ENCODE measurements at regions not wholly inside any gene's neighbourhood (a gene's known extent, or its start where the extent isn't known, plus 50 kb on each side); places are given as distances from the start of the nearest gene placed in this dataset.

DNA sequence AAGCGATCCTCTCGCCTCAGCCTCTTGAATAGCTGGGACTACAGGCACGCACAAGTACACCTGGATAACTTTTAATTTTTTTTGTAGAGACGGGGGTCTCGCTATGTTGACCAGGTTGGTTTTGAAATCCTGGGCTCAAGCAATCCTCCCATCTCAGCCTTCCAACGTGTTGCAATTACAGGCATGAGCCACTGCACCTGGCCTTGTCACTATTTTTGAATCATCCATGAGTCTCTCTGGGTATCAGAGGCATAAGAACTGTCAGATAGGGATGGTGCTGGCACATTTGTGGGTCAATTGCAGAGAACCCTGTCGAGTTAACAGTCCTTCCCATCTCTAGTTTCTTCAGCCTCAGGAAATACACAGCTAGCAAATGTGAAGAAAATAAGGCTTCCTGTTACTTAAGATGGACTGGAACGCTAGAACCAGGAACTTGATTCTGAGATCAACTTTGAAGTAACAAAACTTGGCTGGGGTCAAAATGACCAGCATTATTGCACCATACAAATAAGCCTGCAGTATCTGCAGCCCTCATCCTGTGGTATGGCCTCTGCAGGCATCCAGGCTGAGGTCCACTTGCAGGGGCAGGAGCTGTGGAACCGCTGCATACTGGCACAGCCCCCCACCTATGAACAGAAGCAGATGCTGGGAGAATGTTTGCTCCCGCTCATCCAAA is 124.3 kb upstream of the GADD45A start:
- no peak overlapping the region for H3K9ac ChIP-seq (ENCODE audit: low read length)
- no peak overlapping the region for H3K27ac ChIP-seq (ENCODE audit: low read length)
- H3K4me3 ChIP-seq (ENCODE audit: low read length): no peak overlapping the region
- H2AFZ ChIP-seq (ENCODE audit: low read depth, low read length): no peak overlapping the region
- H3K9me3 ChIP-seq (ENCODE audit: low read length): no peaks in the 10 kb centered on the region
- TF ChIP-seq, protein P1, sequence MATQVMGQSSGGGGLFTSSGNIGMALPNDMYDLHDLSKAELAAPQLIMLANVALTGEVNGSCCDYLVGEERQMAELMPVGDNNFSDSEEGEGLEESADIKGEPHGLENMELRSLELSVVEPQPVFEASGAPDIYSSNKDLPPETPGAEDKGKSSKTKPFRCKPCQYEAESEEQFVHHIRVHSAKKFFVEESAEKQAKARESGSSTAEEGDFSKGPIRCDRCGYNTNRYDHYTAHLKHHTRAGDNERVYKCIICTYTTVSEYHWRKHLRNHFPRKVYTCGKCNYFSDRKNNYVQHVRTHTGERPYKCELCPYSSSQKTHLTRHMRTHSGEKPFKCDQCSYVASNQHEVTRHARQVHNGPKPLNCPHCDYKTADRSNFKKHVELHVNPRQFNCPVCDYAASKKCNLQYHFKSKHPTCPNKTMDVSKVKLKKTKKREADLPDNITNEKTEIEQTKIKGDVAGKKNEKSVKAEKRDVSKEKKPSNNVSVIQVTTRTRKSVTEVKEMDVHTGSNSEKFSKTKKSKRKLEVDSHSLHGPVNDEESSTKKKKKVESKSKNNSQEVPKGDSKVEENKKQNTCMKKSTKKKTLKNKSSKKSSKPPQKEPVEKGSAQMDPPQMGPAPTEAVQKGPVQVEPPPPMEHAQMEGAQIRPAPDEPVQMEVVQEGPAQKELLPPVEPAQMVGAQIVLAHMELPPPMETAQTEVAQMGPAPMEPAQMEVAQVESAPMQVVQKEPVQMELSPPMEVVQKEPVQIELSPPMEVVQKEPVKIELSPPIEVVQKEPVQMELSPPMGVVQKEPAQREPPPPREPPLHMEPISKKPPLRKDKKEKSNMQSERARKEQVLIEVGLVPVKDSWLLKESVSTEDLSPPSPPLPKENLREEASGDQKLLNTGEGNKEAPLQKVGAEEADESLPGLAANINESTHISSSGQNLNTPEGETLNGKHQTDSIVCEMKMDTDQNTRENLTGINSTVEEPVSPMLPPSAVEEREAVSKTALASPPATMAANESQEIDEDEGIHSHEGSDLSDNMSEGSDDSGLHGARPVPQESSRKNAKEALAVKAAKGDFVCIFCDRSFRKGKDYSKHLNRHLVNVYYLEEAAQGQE (IDR thresholded peaks at IDR 0.05; ENCODE audit: borderline replicate concordance): no peak
- TF ChIP-seq MXI1 (conservative IDR thresholded peaks at IDR 0.05; ENCODE audit: poor library complexity, severe bottlenecking) (no peak), TAF1 (IDR thresholded peaks at IDR 0.05; ENCODE audit: low read depth) (no peak), POLR2AphosphoS5 (IDR thresholded peaks at IDR 0.05) (no peak), EP300 (conservative IDR thresholded peaks at IDR 0.05; ENCODE audit: poor library complexity, severe bottlenecking) (no peak)
- TF ChIP-seq, protein P2, sequence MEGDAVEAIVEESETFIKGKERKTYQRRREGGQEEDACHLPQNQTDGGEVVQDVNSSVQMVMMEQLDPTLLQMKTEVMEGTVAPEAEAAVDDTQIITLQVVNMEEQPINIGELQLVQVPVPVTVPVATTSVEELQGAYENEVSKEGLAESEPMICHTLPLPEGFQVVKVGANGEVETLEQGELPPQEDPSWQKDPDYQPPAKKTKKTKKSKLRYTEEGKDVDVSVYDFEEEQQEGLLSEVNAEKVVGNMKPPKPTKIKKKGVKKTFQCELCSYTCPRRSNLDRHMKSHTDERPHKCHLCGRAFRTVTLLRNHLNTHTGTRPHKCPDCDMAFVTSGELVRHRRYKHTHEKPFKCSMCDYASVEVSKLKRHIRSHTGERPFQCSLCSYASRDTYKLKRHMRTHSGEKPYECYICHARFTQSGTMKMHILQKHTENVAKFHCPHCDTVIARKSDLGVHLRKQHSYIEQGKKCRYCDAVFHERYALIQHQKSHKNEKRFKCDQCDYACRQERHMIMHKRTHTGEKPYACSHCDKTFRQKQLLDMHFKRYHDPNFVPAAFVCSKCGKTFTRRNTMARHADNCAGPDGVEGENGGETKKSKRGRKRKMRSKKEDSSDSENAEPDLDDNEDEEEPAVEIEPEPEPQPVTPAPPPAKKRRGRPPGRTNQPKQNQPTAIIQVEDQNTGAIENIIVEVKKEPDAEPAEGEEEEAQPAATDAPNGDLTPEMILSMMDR (IDR thresholded peaks at IDR 0.05; ENCODE audit: poor library complexity, severe bottlenecking): no peak
- H4K20me1 ChIP-seq (ENCODE audit: insufficient read depth): no peaks in the 10 kb centered on the region
- H3K79me2 ChIP-seq (replicated peaks; ENCODE audit: insufficient read depth, low read length): no peaks in the 10 kb centered on the region
- H3K4me2 ChIP-seq (ENCODE audit: low read length): no peak overlapping the region
- H3K27me3 ChIP-seq (ENCODE audit: insufficient read depth, low read depth, low read length): no peaks in the 10 kb centered on the region
- H3K36me3 ChIP-seq (ENCODE audit: insufficient read depth, low read length): no peaks in the 10 kb centered on the region
- H3F3A ChIP-seq (ENCODE audit: insufficient read depth, low read length, poor library complexity, severe bottlenecking): no peaks in the 10 kb centered on the region
- H3K9me2 ChIP-seq (ENCODE audit: insufficient read depth, low read length): no peaks in the 10 kb centered on the region

DNA sequence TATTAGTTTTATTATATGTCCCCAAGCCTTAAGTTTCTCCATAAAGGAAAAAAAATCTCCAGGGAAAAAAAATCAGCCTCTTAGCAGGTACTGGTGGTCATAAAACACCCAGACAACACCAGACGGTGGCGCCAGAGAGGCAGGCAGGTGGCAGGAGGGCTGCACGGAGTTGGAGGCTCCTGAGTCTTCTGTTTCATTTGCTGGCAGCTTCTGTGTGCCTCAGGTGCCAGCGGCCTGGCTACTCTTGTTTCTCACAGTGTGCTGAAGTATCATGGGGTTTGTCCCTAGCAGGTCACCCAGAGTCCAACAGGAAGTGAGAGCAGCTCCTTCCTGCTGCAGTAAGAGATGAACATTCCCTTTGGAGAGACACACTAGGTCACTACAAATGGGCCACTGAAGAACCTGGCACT is 123.3 kb upstream of the GADD45A start:
- H3K4me3 ChIP-seq (ENCODE audit: low read length): no peak overlapping the region
- TF ChIP-seq SMC3 (conservative IDR thresholded peaks at IDR 0.05; ENCODE audit: poor library complexity) (peak; percentile 39), RAD21 (conservative IDR thresholded peaks at IDR 0.05) (peak; percentile 38), TAF1 (IDR thresholded peaks at IDR 0.05; ENCODE audit: low read depth) (no peak), EZH2 (IDR thresholded peaks at IDR 0.05; ENCODE audit: borderline replicate concordance, insufficient read depth, low read length, poor library complexity, severe bottlenecking) (no peak)
- TF ChIP-seq, protein P1 (IDR thresholded peaks at IDR 0.05; ENCODE audit: borderline replicate concordance): no peak
- TF ChIP-seq, protein P2 (IDR thresholded peaks at IDR 0.05; ENCODE audit: poor library complexity, severe bottlenecking): peak; percentile 52
- H3F3A ChIP-seq (ENCODE audit: insufficient read depth, low read length, poor library complexity, severe bottlenecking): no peaks in the 10 kb centered on the region
- no peaks in the 10 kb centered on the region for H3K27me3 ChIP-seq (ENCODE audit: insufficient read depth, low read depth, low read length)
- H3K27ac ChIP-seq (ENCODE audit: low read length): no peak overlapping the region
- no peaks in the 10 kb centered on the region for H3K36me3 ChIP-seq (ENCODE audit: insufficient read depth, low read length)
- H4K20me1 ChIP-seq (ENCODE audit: insufficient read depth): no peaks in the 10 kb centered on the region
- H3K9me3 ChIP-seq (ENCODE audit: low read length): no peaks in the 10 kb centered on the region
- H3K9ac ChIP-seq (ENCODE audit: low read length): no peak overlapping the region
- no peak overlapping the region for H2AFZ ChIP-seq (ENCODE audit: low read depth, low read length)
- no peaks in the 10 kb centered on the region for H3K79me2 ChIP-seq (replicated peaks; ENCODE audit: insufficient read depth, low read length)
- no peaks in the 10 kb centered on the region for H3K9me2 ChIP-seq (ENCODE audit: insufficient read depth, low read length)
- H3K4me2 ChIP-seq (ENCODE audit: low read length): no peak overlapping the region

All from neural cell (in vitro differentiated cells).